HG02623 (cell line): ENCODE measurements at regions not wholly inside any gene's neighbourhood (a gene's known extent, or its start where the extent isn't known, plus 50 kb on each side); places are given as distances from the start of the nearest gene placed in this dataset.
"Not testable (repeated sequence)": the region's sequence is repeated elsewhere in the genome, so short reads cannot be mapped to it uniquely, and the experiment has no call there.

Experiments used
- ATAC-seq: cut with Tn5 transposase; IDR thresholded peaks from one replicate; pipeline ENCODE4 v1.9.1; 2021; ENCODE audit warnings: moderate library complexity; ENCODE audit not compliant: unreplicated experiment

- ATAC-seq, result no peak
Measured at GRCh38 chr2:17000184-17000482, 334.5 kb upstream of the CYRIA start.

GRCh38 chr2:16999347-17000183, 333.9 kb upstream of the CYRIA start:
- no peak for ATAC-seq

- ATAC-seq, result no peak
Measured at GRCh38 chr2:16978301-16978700, 312.7 kb upstream of the CYRIA start.

GRCh38 chr2:16974688-16975087, 309.1 kb upstream of the CYRIA start:
- no peak for ATAC-seq

- ATAC-seq, result no peak
Measured at GRCh38 chr2:16973586-16974286, 308.1 kb upstream of the CYRIA start.

- no peak for ATAC-seq
Measured at GRCh38 chr2:16972276-16972675, 306.6 kb upstream of the CYRIA start.

GRCh38 chr2:16971722-16972234, 306.1 kb upstream of the CYRIA start:
- no peak for ATAC-seq

- not testable (repeated sequence) for ATAC-seq
Measured at GRCh38 chr2:16970948-16971347, 305.3 kb upstream of the CYRIA start.

- no peak for ATAC-seq
Measured at GRCh38 chr2:16962505-16962904, 296.9 kb upstream of the CYRIA start.

- ATAC-seq, result no peak
Measured at GRCh38 chr2:16960579-16960978, 294.9 kb upstream of the CYRIA start.

GRCh38 chr2:16958266-16958665, 292.6 kb upstream of the CYRIA start:
- no peak for ATAC-seq

- no peak for ATAC-seq
Measured at GRCh38 chr2:16952805-16953204, 287.2 kb upstream of the CYRIA start.

GRCh38 chr2:16952368-16952767, 286.7 kb upstream of the CYRIA start:
- ATAC-seq, result no peak

GRCh38 chr2:16950436-16950835, 284.8 kb upstream of the CYRIA start:
- no peak for ATAC-seq

- ATAC-seq, result no peak
Measured at GRCh38 chr2:16948710-16949109, 283.1 kb upstream of the CYRIA start.

- ATAC-seq, result no peak
Measured at GRCh38 chr2:16948053-16948452, 282.4 kb upstream of the CYRIA start.

- no peak for ATAC-seq
Measured at GRCh38 chr2:16943279-16943958, 277.8 kb upstream of the CYRIA start.

GRCh38 chr2:16940214-16940613, 274.6 kb upstream of the CYRIA start:
- no peak for ATAC-seq

GRCh38 chr2:16939771-16940170, 274.1 kb upstream of the CYRIA start:
- no peak for ATAC-seq

GRCh38 chr2:16933355-16933754, 267.7 kb upstream of the CYRIA start:
- no peak for ATAC-seq

GRCh38 chr2:16932826-16933225, 267.2 kb upstream of the CYRIA start:
- no peak for ATAC-seq

GRCh38 chr2:16931441-16931840, 265.8 kb upstream of the CYRIA start:
- ATAC-seq, result no peak
